Myocyte (in vitro differentiated cells): ENCODE measurements at regions not wholly inside any gene's neighbourhood (a gene's known extent, or its start where the extent isn't known, plus 50 kb on each side); places are given as distances from the start of the nearest gene placed in this dataset.
A peak's percentile ranks its signal among the peaks of the same experiment; 100 is the strongest.

Experiments
- DNase-seq: peaks from one replicate; pipeline ENCODE4 v3.0.0-alpha.2; 2012; ENCODE audit warnings: low read depth

GRCh38 chr11:8340296-8340695, 76.6 kb upstream of the LMO1 start:
- DNase-seq, result no peak

DNA sequence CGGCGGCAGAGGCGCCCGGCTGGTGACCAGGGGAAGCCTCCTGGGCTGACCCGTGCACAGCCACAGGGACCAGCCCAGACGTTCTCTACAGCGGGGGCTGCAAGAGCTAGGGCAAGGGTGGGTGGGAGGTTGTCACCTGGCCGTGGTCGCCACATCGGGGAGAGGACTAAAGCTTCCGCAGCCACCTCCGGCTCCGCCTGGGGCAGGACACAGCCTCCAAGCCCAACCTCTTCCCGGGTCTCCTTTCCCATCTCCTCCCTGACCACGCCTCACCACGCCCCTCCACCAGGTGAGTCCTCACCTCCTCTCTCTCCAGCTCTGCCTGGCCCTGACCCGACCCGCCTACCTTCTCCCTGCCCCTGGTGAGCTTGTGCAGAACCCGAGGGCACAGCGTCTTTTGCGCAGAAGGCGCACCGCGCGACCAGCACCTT, 75.9 kb upstream of the LMO1 start:
- DNase-seq, result no peak

GRCh38 chr11:8338138-8338537, 74.5 kb upstream of the LMO1 start:
- DNase-seq, result peak; percentile 49

- no peak for DNase-seq
Observed at GRCh38 chr11:8337130-8337795, 73.6 kb upstream of the LMO1 start.

GRCh38 chr11:8336356-8337129, 72.9 kb upstream of the LMO1 start:
- no peak for DNase-seq

DNA sequence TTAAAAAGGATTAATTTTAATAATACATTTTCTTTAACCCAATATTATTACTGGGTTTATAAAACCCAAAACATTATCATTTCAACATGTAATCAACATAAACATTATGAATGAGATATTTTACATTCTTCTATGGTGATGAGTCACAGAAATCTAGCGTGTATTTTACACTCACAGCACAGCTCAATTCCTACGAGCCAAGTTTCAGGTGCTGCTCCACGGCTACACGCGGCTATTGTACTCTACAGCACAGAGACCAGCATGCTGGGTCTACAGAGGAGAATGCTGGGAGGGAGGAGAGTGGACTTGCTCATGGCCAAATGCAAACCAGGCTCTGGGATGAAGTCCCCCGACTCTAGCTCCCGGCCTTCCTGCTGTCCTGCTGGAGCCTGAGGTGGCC, 72.0 kb upstream of the LMO1 start:
- DNase-seq, result no peak

GRCh38 chr11:8335186-8335585, 71.5 kb upstream of the LMO1 start:
- no peak for DNase-seq

DNA sequence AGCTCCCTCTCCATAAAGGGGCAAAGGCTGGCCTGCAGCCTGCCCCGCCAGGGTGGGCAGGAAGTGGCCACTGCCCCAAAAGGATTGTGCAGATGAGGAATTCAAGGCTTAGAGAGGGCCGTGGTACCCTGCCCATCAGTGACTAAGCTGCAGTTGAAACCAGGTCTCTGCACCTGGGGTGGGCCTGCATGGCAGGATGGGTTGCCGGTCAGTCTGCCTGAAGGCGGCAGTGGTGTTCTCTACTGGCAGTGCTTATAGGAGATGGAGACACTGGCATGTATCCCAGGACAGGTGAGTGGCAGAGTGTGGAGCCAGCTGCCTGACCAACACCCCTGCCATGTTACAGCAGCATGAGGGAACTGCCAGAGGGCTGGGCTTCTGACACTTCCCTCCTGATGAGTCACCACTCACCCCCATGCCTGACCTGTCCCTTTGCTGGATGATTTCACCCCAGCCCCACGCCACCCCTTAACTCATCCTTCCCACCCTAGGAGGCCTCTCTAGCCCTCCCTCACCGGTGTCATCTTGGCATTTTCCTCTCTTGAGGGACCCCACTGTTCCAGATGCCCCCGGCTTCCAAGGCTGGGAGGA, 70.2 kb upstream of the LMO1 start:
- no peak for DNase-seq

DNA sequence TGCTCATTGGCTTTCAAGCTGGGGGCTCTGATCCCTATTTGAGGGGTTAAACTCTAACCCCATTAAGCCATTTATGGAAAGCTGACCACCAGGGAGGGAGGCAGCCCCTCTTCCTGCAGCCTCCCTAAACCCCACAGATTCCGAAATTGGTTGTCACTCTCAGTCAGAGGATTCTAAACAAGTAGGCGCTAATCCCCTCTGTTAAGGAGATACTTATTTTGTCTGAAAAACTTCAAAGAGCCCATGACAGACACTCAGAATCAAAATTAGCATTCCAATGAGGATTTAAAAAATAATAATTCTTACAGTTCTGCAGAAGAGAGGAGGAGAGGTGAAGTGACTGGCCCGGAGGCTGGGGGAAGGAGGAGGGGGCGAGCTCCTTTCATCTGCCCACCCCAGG, 69.7 kb upstream of the LMO1 start:
- DNase-seq, result no peak

- DNase-seq, result no peak
Observed at GRCh38 chr11:8332891-8333290, 69.2 kb upstream of the LMO1 start.

GRCh38 chr11:8332196-8332595, 68.5 kb upstream of the LMO1 start:
- no peak for DNase-seq

DNA sequence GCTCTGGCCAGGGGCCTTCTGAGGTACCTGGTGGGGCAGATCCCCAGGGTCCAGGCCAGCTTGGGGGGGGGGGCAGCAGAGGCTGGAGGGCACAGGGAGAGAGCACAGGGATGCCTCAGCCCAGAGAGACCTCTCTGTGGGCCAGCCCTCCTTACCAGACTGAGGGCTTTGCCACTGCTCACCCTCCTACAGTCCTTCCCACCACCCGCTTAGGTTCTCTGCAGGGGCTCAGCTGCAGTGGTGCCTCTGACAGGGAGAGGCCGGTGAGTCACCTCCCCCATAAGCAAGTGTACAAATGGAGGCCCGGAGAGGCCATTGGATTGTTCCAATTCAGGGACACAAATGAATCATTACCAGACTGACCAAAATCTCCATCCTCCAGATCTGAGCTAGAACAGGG, 68.1 kb upstream of the LMO1 start:
- DNase-seq, result no peak

- DNase-seq, result no peak
Observed at GRCh38 chr11:8330896-8331295, 67.2 kb upstream of the LMO1 start.

GRCh38 chr11:8330404-8330803, 66.7 kb upstream of the LMO1 start:
- DNase-seq, result no peak

GRCh38 chr11:8329847-8330361, 66.2 kb upstream of the LMO1 start:
- no peak for DNase-seq

DNA sequence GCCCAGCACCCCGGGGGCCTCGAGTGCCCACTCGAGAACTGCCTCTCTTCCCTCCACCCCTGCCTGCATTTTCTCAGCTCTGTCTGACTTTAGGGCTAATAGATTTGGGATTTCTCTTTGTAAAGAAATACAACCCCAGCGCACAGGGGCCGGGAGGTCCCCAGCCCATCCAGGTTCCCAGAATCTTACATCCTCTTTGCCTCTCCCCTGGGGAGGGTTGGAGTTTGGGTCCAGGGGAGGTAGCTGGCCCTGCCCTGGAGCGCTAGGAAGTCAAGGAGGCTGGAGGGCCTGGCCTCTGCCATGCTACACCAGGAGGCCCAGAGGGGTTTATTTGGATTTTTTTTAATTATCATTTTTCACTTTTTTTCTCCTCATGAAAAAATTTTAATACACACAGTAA, 65.7 kb upstream of the LMO1 start:
- no peak for DNase-seq

GRCh38 chr11:8328848-8329330, 65.2 kb upstream of the LMO1 start:
- peak; percentile 85 for DNase-seq

DNA sequence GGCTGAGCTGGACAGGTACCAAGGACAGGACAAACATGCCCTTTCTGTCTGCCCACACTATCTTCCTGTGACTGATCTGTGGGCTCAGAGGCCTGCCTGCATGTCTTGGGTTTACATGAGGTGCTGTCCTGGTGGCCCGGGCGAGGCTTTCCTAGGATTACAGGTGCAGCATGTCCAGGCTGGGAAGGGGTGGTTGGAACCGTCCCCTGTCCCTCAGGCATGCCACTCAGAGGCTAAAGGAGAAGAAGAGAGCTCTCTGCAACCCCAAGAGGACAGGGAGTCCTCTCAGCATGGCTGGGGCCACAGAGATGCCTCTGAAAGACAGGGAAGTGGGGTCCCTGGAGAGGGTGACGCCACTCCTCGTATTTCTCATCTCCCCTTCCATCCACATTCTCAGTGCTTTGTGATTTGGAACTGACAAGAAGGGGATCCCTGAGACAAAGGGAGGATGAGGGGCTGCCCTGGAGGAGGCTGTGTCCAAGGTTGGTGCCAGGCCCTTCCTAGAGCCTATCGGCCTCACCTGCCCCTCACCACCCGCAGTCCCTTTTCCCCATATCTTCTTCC, 64.6 kb upstream of the LMO1 start:
- no peak for DNase-seq

DNA sequence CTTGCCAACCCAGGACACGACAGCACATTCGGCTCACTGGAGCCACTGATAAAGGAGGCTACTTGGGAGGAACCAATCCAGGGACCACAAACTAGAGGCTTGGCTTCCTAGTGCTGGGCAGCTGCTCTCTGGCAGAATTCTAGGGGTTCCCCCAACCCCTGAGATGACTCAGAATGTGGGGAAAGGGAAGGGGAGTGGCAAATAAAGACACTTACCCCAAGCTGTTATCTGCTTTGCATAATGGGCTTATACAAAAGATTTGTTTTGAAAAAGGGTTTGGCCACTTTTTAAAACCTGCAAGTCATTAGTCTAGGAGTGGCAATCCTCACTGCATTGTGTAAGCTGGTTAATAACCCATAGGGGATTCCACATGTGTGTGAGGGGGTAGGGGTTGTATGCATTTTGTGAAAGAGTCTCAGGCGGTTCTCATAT, 64.1 kb upstream of the LMO1 start:
- DNase-seq, result peak; percentile 76

DNA sequence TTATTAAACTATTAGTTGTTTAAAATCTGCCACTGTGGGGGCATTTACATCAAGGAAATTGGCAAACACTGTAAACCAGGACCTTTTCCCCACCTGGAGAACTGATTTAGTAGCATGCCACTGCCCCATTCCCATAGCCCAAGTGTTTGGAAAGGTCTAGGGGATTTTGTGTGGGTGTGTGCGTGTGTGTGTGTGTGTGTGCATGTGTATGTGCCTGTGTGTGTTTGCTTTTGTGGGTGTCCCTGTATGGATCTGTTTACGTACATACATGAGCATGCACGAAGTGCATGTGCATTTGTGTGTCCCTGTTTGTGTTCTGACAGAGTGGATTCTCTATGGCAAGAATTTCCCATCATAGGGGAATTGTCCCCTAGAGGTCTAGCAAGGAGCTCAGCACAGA, 62.7 kb upstream of the LMO1 start:
- no peak for DNase-seq

DNA sequence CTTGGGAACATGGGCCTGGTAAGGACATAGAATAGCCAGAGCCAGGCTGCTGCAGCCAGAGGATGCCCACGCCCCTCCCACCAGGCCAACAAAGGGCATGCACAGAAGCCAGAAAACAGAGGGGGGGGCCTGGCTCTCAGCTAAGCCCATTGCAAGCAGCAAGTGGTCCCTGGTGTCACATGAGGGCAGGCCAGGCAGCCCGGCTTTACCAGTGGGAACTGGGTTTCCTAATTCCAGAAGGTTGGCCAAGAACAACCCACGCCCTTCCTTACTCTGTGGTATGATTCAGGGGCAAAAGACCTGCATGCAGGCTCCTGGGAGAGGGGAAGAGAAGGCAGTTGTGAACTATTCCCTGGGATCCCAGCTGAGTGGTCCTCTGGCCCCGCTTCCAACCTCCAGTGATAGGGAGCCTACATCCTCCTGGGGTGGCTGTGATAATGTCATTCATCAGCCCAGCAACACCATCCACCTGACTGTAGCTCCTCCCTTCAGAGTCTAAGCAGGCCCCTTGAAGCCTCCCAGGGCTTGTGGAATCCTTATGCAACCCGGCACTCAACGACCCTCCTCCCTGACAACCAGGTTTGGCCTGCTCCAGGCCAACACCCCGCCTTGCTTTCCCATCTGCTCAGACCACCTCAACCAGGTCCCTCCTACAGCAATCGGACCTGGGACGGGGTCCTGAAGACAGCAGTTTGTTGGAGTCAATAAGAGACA, 62.1 kb upstream of the LMO1 start:
- no peak for DNase-seq
